ENCODE measurements at regions not wholly inside any gene's neighbourhood (a gene's known extent, or its start where the extent isn't known, plus 50 kb on each side); places are given as distances from the start of the nearest gene placed in this dataset.

DNA sequence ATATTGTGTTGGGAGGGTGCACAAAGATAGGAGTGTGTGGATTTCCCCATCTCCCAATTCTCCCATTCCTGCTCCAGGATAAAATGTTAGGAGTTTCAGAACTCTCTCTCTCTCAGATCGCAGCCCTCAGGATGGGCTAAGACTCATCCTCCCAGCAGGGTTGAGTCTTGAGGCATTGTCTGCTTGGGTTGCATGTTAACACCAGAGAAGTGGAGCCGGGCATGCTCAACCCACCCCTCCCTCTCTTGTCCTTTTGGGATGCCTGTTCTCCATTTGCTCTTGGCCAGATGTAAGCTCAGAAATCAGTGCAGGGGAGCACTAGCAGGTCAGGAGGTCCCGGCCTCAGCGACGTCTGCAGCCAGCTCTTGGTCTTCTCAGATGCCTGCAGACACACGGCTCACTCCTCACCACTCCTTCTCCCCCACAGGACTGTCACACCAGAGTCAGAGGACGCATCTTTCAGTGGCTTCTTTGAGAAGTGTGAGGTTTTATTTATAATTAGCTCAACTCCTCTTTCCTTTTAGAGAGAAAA, 1456.5 kb downstream of the TBC1D22A start:
- ChIA-PET CTCF (no interaction called here), RAD21 (ENCODE audit: low non-redundant PET in 1 of 2, low total read pairs in 2 of 2, uncharacterized antibody in 2 of 2, unreplicated experiment in 2 of 2) (no interaction called here), POLR2A (no interaction called here)
- no peaks in the 10 kb centered on the region for H3K4me1 ChIP-seq (ENCODE audit: control insufficient read depth in 1 of 2, insufficient read depth in 2 of 2, low read length in 2 of 2)
- H3K9ac ChIP-seq (ENCODE audit: low read length) = no peak overlapping the region
- BruUV-seq (replicated peaks) = no TSS peak
- no peak overlapping the region for H3K4me3 ChIP-seq (replicated peaks in 1 of 2; ENCODE audit: low read depth in 1 of 2, low read length in 2 of 2)
- no peak for TF ChIP-seq SRF (IDR thresholded peaks at IDR 0.05; ENCODE audit: low read depth)
- no peak for TF ChIP-seq ZFX (IDR thresholded peaks at IDR 0.05)
- TF ChIP-seq, protein P1, sequence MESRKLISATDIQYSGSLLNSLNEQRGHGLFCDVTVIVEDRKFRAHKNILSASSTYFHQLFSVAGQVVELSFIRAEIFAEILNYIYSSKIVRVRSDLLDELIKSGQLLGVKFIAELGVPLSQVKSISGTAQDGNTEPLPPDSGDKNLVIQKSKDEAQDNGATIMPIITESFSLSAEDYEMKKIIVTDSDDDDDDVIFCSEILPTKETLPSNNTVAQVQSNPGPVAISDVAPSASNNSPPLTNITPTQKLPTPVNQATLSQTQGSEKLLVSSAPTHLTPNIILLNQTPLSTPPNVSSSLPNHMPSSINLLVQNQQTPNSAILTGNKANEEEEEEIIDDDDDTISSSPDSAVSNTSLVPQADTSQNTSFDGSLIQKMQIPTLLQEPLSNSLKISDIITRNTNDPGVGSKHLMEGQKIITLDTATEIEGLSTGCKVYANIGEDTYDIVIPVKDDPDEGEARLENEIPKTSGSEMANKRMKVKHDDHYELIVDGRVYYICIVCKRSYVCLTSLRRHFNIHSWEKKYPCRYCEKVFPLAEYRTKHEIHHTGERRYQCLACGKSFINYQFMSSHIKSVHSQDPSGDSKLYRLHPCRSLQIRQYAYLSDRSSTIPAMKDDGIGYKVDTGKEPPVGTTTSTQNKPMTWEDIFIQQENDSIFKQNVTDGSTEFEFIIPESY (IDR thresholded peaks at IDR 0.05; ENCODE audit: extremely low read depth, insufficient replicate concordance, low read length) = no peak
- TF ChIP-seq SP1 (IDR thresholded peaks at IDR 0.05; ENCODE audit: low read depth) = no peak
- TF ChIP-seq SIN3A (IDR thresholded peaks at IDR 0.05; ENCODE audit: low read depth) = no peak
- TF ChIP-seq CEBPB (IDR thresholded peaks at IDR 0.05; ENCODE audit: low read depth) = no peak
- no peak for TF ChIP-seq EGR1 (IDR thresholded peaks at IDR 0.05; ENCODE audit: low read depth)
- TF ChIP-seq EZH2phosphoT487 (IDR thresholded peaks at IDR 0.05; ENCODE audit: borderline replicate concordance) = no peak
- TF ChIP-seq, protein P2, sequence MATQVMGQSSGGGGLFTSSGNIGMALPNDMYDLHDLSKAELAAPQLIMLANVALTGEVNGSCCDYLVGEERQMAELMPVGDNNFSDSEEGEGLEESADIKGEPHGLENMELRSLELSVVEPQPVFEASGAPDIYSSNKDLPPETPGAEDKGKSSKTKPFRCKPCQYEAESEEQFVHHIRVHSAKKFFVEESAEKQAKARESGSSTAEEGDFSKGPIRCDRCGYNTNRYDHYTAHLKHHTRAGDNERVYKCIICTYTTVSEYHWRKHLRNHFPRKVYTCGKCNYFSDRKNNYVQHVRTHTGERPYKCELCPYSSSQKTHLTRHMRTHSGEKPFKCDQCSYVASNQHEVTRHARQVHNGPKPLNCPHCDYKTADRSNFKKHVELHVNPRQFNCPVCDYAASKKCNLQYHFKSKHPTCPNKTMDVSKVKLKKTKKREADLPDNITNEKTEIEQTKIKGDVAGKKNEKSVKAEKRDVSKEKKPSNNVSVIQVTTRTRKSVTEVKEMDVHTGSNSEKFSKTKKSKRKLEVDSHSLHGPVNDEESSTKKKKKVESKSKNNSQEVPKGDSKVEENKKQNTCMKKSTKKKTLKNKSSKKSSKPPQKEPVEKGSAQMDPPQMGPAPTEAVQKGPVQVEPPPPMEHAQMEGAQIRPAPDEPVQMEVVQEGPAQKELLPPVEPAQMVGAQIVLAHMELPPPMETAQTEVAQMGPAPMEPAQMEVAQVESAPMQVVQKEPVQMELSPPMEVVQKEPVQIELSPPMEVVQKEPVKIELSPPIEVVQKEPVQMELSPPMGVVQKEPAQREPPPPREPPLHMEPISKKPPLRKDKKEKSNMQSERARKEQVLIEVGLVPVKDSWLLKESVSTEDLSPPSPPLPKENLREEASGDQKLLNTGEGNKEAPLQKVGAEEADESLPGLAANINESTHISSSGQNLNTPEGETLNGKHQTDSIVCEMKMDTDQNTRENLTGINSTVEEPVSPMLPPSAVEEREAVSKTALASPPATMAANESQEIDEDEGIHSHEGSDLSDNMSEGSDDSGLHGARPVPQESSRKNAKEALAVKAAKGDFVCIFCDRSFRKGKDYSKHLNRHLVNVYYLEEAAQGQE (IDR thresholded peaks at IDR 0.05; ENCODE audit: low read depth) = no peak
- no peak for TF ChIP-seq YY1 (IDR thresholded peaks at IDR 0.05; ENCODE audit: extremely low read depth, insufficient replicate concordance, low read depth, low read length)
- no peak for TF ChIP-seq POLR2AphosphoS5 (IDR thresholded peaks at IDR 0.05; ENCODE audit: low read depth, low read length)
- no peak for TF ChIP-seq EZH2 (IDR thresholded peaks at IDR 0.05)
- TF ChIP-seq, protein P3, sequence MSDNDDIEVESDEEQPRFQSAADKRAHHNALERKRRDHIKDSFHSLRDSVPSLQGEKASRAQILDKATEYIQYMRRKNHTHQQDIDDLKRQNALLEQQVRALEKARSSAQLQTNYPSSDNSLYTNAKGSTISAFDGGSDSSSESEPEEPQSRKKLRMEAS (IDR thresholded peaks at IDR 0.05) = no peak
- TF ChIP-seq TCF7L2 (IDR thresholded peaks at IDR 0.05; ENCODE audit: borderline replicate concordance, extremely low read depth, insufficient read depth, insufficient read length) = no peak
- no peak for TF ChIP-seq ZNF274 (IDR thresholded peaks at IDR 0.05; ENCODE audit: low read depth, low read length)
- H3K27me3 ChIP-seq (ENCODE audit: insufficient read depth, low read length) = peaks cover 7% of the 10 kb centered on the region; the same call in 1 of the 2 replicates
- H3K4me2 ChIP-seq (ENCODE audit: low read length) = no peak overlapping the region
- H3K79me2 ChIP-seq (ENCODE audit: insufficient read depth, low read length) = no peaks in the 10 kb centered on the region
- no peaks in the 10 kb centered on the region for H3K9me2 ChIP-seq (ENCODE audit: insufficient read depth)
- ATAC-seq = no peak
- no peak for DNase-seq (ENCODE audit: low read depth, low spot score)
- H3K36me3 ChIP-seq (ENCODE audit: control insufficient read depth in 1 of 2, insufficient read depth in 2 of 2, low read length in 2 of 2) = no peaks in the 10 kb centered on the region
- intact Hi-C loops (cut with micrococcal nuclease) = no loop called here
- H4K20me1 ChIP-seq (ENCODE audit: insufficient read depth) = no peaks in the 10 kb centered on the region
- H2AFZ ChIP-seq (ENCODE audit: low read depth, low read length, poor library complexity, severe bottlenecking) = no peak overlapping the region
- H3K9me3 ChIP-seq (ENCODE audit: control insufficient read depth in 1 of 2, insufficient read depth in 1 of 2, low read depth in 1 of 2, low read length in 2 of 2) = peaks cover 4% of the 10 kb centered on the region in 2 experiments; a peak in 2 of 4 replicates
- no peak overlapping the region for H3K27ac ChIP-seq (ENCODE audit: low read depth, low read length)
